ENCODE measurements at regions not wholly inside any gene's neighbourhood (a gene's known extent, or its start where the extent isn't known, plus 50 kb on each side); places are given as distances from the start of the nearest gene placed in this dataset.

GRCh38 chr5:89300426-89300970, 417.5 kb upstream of the MEF2C start:
- no peak overlapping the region for H3K27ac ChIP-seq
- no peak for TF ChIP-seq CTCF (conservative IDR thresholded peaks at IDR 0.05; ENCODE audit: low read depth)
- ChIA-PET CTCF (no interaction called here), POLR2A (ENCODE audit: low non-redundant PET) (no interaction called here)
- no peak for DNase-seq (ENCODE audit: low spot score)

- ChIA-PET CTCF (no interaction called here), POLR2A (ENCODE audit: low non-redundant PET) (no interaction called here)
- TF ChIP-seq CTCF (conservative IDR thresholded peaks at IDR 0.05; ENCODE audit: low read depth), result no peak
- no peak overlapping the region for H3K27ac ChIP-seq
- no peak for DNase-seq (ENCODE audit: low spot score)
These were observed 417.0 kb upstream of the MEF2C start for GRCh38 chr5:89299998-89300397.

DNA sequence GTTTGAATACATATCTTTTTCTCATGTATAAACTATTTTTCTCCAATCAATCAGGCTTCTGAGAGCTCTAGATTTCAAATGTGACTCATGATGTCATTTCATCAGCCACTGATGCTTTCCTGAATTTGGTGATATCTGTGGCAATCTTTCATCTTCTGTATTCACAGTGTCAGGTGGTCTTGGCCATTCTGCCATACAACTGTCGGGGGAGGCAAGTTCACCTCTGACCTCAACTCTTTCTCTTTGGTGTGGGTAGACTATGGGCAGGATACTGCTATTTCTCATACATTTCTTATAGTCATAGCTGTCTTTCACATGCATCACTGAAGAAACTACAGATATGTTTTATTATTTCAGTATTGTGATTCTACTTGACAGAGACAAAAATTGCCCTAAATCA, 414.1 kb upstream of the MEF2C start:
- CTCF ChIA-PET, result no interaction called here
- TF ChIP-seq CTCF (conservative IDR thresholded peaks at IDR 0.05; ENCODE audit: low read depth), result no peak
- H3K27ac ChIP-seq, result no peak overlapping the region
- no peak for DNase-seq (ENCODE audit: low spot score)
- POLR2A ChIA-PET (ENCODE audit: low non-redundant PET), result no interaction called here

- no peak for DNase-seq (ENCODE audit: low spot score)
- CTCF ChIA-PET, result interaction anchor here (0.8 kb wide), 1 partner anchor 28 kb away, joined by 5 read pairs; no protein-coding TSS in a partner anchor
- H3K27ac ChIP-seq, result no peak overlapping the region
- no peak for TF ChIP-seq CTCF (conservative IDR thresholded peaks at IDR 0.05; ENCODE audit: low read depth)
- POLR2A ChIA-PET (ENCODE audit: low non-redundant PET), result no interaction called here
These were observed 410.8 kb upstream of the MEF2C start for GRCh38 chr5:89293810-89294209.

- H3K27ac ChIP-seq, result no peak overlapping the region
- TF ChIP-seq CTCF (conservative IDR thresholded peaks at IDR 0.05; ENCODE audit: low read depth), result no peak
- ChIA-PET CTCF (no interaction called here), POLR2A (ENCODE audit: low non-redundant PET) (no interaction called here)
- DNase-seq (ENCODE audit: low spot score), result no peak
These were observed 409.5 kb upstream of the MEF2C start for GRCh38 chr5:89292487-89292886.

GRCh38 chr5:89289604-89290003, 406.6 kb upstream of the MEF2C start:
- TF ChIP-seq CTCF (conservative IDR thresholded peaks at IDR 0.05; ENCODE audit: low read depth), result no peak
- CTCF ChIA-PET, result interaction anchor here (0.6 kb wide), 1 partner anchor 62 kb away, joined by 5 read pairs; no protein-coding TSS in a partner anchor
- POLR2A ChIA-PET (ENCODE audit: low non-redundant PET), result no interaction called here
- H3K27ac ChIP-seq, result no peak overlapping the region
- DNase-seq (ENCODE audit: low spot score), result no peak

GRCh38 chr5:89287964-89288363, 405.0 kb upstream of the MEF2C start:
- POLR2A ChIA-PET (ENCODE audit: low non-redundant PET), result no interaction called here
- H3K27ac ChIP-seq, result no peak overlapping the region
- TF ChIP-seq CTCF (conservative IDR thresholded peaks at IDR 0.05; ENCODE audit: low read depth), result no peak
- DNase-seq (ENCODE audit: low spot score), result no peak
- CTCF ChIA-PET, result no interaction called here
